Mucosa of rectum (tissue), 2 donors: ENCODE measurements at regions not wholly inside any gene's neighbourhood (a gene's known extent, or its start where the extent isn't known, plus 50 kb on each side); places are given as distances from the start of the nearest gene placed in this dataset.

Experiments
- H3K27ac ChIP-seq, 2 donors: one replicate each; pipeline ENCODE4 v1.7.0; 2013; ENCODE audit warnings: inconsistent platforms in 2 of 2, low read depth in 2 of 2, low read length in 2 of 2
- H3K27me3 ChIP-seq, 2 donors: one replicate each; pipeline ENCODE4 v1.7.0; 2013; ENCODE audit warnings: low read length in 2 of 2; ENCODE audit not compliant: control insufficient read depth in 2 of 2, insufficient read depth in 2 of 2
- H3K36me3 ChIP-seq, 2 donors: one replicate each; pipeline ENCODE4 v1.7.0; 2013; ENCODE audit warnings: low read length in 2 of 2; ENCODE audit not compliant: control insufficient read depth in 2 of 2, insufficient read depth in 2 of 2
- H3K4me1 ChIP-seq, 2 donors: one replicate each; pipeline ENCODE4 v1.7.0; 2013; ENCODE audit warnings: low read length in 2 of 2, mild to moderate bottlenecking in 1 of 2; ENCODE audit not compliant: control insufficient read depth in 2 of 2, insufficient read depth in 2 of 2
- H3K4me3 ChIP-seq, 2 donors: one replicate each; pipeline ENCODE4 v1.7.0; 2013; ENCODE audit warnings: low read length in 2 of 2
- H3K9ac ChIP-seq, 2 donors: one replicate each; pipeline ENCODE4 v1.7.0; 2013; ENCODE audit warnings: low read length in 2 of 2, low read depth in 1 of 2, mild to moderate bottlenecking in 1 of 2
- H3K9me3 ChIP-seq, 2 donors: one replicate each; pipeline ENCODE4 v1.7.0; 2013; ENCODE audit warnings: low read length in 2 of 2; ENCODE audit not compliant: control insufficient read depth in 2 of 2
- donor health status: healthy.
- donor health status: Normal muscosa, but diverticular disease.

DNA sequence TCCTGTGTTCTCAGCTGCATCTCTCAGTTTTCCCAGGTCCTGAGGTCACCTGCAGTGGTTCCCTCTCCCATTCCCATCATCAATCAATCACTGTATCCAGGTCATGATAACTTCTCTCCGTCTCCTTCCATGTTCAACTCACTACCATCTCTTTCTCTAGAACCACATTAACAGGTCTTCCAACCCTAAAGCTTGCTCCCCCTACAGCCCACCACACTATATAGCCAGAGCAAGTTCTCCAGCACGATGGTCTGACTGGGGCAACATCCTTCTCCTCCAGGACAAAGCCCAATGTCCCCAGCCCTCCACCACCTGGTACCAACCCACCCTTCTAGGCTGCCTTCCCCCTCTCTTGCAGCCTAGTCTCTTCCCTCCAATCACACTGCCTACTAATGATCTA, 241.6 kb downstream of the CDK5RAP2 start:
- no peaks in the 10 kb centered on the region for H3K36me3 ChIP-seq
- no peaks in the 10 kb centered on the region for H3K4me1 ChIP-seq
- no peak overlapping the region for H3K9ac ChIP-seq
- H3K9me3 ChIP-seq = no peaks in the 10 kb centered on the region
- peaks cover 0 to 2% of the 10 kb centered on the region in 2 donors for H3K27me3 ChIP-seq
- H3K27ac ChIP-seq = no peak overlapping the region
- H3K4me3 ChIP-seq = no peak overlapping the region

- Histone ChIP-seq H3K27ac (no peak overlapping the region), H3K9me3 (no peaks in the 10 kb centered on the region), H3K9ac (no peak overlapping the region), H3K27me3 (peaks cover 0 to 2% of the 10 kb centered on the region in 2 donors), H3K36me3 (no peaks in the 10 kb centered on the region), H3K4me3 (no peak overlapping the region), H3K4me1 (no peaks in the 10 kb centered on the region)
These were observed 242.8 kb downstream of the CDK5RAP2 start for GRCh38 chr9:120337131-120337530.

- no peaks in the 10 kb centered on the region for H3K36me3 ChIP-seq
- peaks cover 0 to 2% of the 10 kb centered on the region in 2 donors for H3K27me3 ChIP-seq
- no peak overlapping the region for H3K9ac ChIP-seq
- no peak overlapping the region for H3K4me3 ChIP-seq
- H3K27ac ChIP-seq = no peak overlapping the region
- no peaks in the 10 kb centered on the region for H3K4me1 ChIP-seq
- H3K9me3 ChIP-seq = no peaks in the 10 kb centered on the region
These were observed 243.2 kb downstream of the CDK5RAP2 start for GRCh38 chr9:120336753-120337090.

DNA sequence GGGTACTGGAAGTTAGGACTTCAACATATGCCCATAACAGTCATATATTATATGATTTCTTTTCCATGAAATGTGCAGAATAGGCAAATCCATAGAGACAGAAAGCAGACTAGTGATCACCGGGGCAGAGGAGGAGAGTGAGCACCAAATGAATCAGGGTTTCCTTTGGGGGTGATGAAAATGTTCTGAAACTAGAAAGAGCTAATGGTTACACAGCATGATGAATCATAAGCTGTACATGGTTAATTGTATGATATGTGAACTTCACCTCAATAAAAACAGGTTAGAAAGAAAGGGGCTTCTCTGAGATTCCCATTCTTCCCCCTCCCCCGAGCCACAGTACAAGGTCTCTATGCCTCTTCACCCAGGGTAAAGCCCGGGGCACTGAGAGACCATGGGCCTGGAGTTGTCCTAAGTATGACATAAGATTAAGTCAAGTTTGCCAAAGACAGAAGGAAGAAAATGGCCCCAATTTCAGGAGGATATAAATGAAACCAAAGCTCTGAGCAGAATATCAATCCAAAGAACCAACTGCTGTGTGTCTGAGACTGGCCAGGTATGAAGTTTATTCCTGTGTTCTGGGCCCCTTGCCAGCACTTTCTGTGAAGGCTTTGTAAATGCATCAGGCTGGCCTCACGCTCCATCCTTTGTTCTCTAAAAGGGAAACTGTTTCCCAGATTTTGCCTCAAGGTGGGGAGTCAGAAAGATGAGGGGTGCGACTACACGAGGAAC, 243.8 kb downstream of the CDK5RAP2 start:
- Histone ChIP-seq H3K9me3 (no peaks in the 10 kb centered on the region), H3K4me1 (no peaks in the 10 kb centered on the region), H3K9ac (no peak overlapping the region), H3K27me3 (peaks cover 2% of the 10 kb centered on the region in 2 donors), H3K27ac (no peak overlapping the region), H3K4me3 (no peak overlapping the region), H3K36me3 (no peaks in the 10 kb centered on the region)

DNA sequence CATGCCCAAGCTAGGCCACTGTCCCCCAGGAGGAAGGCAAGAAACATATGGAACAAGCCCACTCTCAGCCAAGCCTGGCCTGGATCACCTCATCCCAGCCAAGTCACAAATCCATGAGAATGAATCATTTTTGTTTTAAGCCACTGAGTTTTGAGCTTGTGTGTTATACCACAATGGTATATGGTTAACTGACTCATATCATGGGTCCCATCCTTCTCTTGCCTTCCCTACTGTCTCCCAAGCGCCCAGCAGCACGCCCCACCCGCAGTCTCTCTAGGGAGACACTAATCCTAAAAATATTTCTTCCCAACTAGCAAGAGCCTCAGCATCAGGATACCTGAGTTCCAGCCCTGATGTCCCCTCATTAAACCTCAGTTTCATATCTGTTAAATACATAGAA, 248.1 kb downstream of the CDK5RAP2 start:
- Histone ChIP-seq H3K27me3 (peaks cover 0 to 2% of the 10 kb centered on the region in 2 donors), H3K27ac (no peak overlapping the region)

GRCh38 chr9:120330031-120330430, 249.9 kb downstream of the CDK5RAP2 start:
- no peak overlapping the region for H3K9ac ChIP-seq
- H3K27ac ChIP-seq = no peak overlapping the region
- no peaks in the 10 kb centered on the region for H3K36me3 ChIP-seq
- no peaks in the 10 kb centered on the region for H3K4me1 ChIP-seq
- H3K9me3 ChIP-seq = no peaks in the 10 kb centered on the region
- peaks cover 0 to 2% of the 10 kb centered on the region in 2 donors for H3K27me3 ChIP-seq
- H3K4me3 ChIP-seq = no peak overlapping the region

More for the DNA sequence above, 248.1 kb downstream of the CDK5RAP2 start:
- no peaks in the 10 kb centered on the region for H3K9me3 ChIP-seq
- H3K36me3 ChIP-seq = no peaks in the 10 kb centered on the region
- no peak overlapping the region for H3K4me3 ChIP-seq
- no peaks in the 10 kb centered on the region for H3K4me1 ChIP-seq
- no peak overlapping the region for H3K9ac ChIP-seq

GRCh38 chr9:120327322-120327721, 252.6 kb downstream of the CDK5RAP2 start:
- Histone ChIP-seq H3K36me3 (no peaks in the 10 kb centered on the region), H3K27me3 (peaks cover 0 to 2% of the 10 kb centered on the region in 2 donors), H3K4me3 (no peak overlapping the region), H3K9ac (no peak overlapping the region), H3K4me1 (no peaks in the 10 kb centered on the region), H3K9me3 (no peaks in the 10 kb centered on the region), H3K27ac (no peak overlapping the region)

- Histone ChIP-seq H3K27ac (no peak overlapping the region), H3K4me3 (no peak overlapping the region), H3K9ac (no peak overlapping the region), H3K9me3 (no peaks in the 10 kb centered on the region), H3K27me3 (no peaks in the 10 kb centered on the region), H3K4me1 (no peaks in the 10 kb centered on the region), H3K36me3 (no peaks in the 10 kb centered on the region)
These were observed 253.8 kb downstream of the CDK5RAP2 start for GRCh38 chr9:120326049-120326693.

DNA sequence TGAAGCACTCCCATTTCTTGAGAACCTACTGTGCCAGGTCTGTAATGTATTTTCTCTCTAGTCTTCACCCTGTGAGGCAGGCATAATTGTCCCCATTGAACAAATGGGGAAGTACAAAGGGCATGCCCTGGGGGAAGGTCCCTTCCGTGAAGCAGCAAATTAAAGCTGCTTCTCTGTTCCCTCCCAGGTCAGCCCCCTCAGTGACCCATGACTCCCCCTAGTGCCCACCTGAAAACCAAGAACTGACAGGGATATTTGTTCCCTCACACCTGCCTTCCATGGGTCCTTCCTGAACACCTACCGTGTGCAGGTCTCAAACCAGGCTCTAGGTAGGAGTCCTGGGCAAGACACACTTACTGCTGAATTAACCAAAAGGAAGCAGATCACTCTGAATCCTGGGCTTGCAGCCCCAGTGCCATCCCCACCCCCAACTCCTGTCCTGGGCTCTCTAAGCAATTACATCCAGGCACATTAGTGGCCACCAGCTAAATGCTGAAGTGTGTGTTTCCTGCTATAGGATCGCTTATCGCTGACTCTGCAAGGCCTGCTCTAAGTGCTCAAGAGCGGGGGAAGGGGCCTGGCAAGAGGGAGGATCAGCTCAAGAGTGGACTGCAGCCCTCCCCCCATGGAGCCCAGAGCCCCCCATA, 254.8 kb downstream of the CDK5RAP2 start:
- H3K9ac ChIP-seq = no peak overlapping the region
- no peaks in the 10 kb centered on the region for H3K27me3 ChIP-seq
- no peaks in the 10 kb centered on the region for H3K9me3 ChIP-seq
- no peaks in the 10 kb centered on the region for H3K4me1 ChIP-seq
- H3K27ac ChIP-seq = no peak overlapping the region
- no peaks in the 10 kb centered on the region for H3K36me3 ChIP-seq
- no peak overlapping the region for H3K4me3 ChIP-seq

DNA sequence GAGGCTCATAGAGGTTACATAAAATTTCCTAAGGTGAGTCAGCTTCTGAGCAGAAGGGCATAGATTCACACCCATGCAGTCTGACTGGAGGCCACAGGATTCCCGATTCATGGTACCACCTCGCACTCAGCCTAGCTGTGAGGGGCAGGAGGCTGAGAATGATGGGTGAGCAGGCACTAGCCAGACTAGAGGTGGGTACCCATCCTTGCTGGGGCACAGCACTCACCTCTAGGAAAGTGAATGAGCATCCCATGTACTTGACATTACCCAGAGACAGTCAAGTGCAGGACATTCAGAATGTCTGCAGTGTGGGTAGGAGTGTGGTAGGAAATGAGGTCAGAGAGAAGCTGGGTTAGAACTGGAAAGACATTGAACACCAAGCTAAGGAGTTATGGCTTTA, 255.5 kb downstream of the CDK5RAP2 start:
- Histone ChIP-seq H3K27me3 (no peaks in the 10 kb centered on the region), H3K27ac (no peak overlapping the region), H3K9me3 (no peaks in the 10 kb centered on the region), H3K4me3 (no peak overlapping the region), H3K4me1 (no peaks in the 10 kb centered on the region), H3K9ac (no peak overlapping the region), H3K36me3 (no peaks in the 10 kb centered on the region)
